Hippocampal formation (tissue), 2 donors: ENCODE measurements at regions not wholly inside any gene's neighbourhood (a gene's known extent, or its start where the extent isn't known, plus 50 kb on each side); places are given as distances from the start of the nearest gene placed in this dataset.
A peak's percentile ranks its signal among the peaks of the same experiment; 100 is the strongest.
"Not testable (repeated sequence)": the region's sequence is repeated elsewhere in the genome, so short reads cannot be mapped to it uniquely, and the experiment has no call there.

Source experiments
- DNase-seq, 2 donors: peaks; one replicate each; lab custom pipeline; 2025; lab: John Stamatoyannopoulos, UW

DNA sequence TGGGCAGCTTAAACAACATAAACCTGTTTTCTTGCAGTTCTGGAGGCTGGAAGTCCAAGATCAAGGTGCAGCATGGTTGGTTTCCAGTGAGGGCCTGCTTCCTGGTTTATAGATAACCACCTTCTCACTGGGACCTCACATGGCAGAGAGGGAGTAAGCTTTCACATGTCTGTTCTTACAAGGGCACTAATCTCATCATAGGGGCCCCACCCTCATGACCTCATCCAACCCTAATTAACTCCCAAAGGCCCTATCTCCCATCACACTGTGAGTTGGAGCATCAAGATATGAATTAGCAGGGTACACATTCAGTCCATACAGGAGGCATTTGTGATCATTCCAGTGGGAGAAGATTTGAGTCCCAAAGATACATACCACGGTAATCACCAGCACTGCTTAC lies 50.5 kb upstream of the GRIN2A start:
- no peak for DNase-seq

DNA sequence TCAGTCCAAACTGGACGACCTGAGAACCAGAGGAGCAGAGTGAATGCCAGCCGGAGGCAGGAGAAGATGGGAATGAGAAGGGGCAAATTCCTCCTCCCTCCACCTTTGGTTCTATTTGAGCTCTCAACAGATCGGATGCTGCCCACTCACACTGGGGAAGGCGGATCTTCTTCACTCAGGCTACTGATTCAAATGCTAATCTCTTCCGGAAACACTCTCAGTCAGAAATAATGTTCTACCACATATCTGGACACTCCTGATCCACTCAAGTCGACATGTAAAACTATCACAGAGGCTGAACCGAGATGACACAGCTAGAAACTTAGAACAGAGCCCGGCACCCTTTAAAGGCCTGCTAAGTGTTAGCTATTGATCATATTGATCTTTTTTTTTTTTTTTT lies 57.4 kb upstream of the GRIN2A start:
- no peak for DNase-seq

DNA sequence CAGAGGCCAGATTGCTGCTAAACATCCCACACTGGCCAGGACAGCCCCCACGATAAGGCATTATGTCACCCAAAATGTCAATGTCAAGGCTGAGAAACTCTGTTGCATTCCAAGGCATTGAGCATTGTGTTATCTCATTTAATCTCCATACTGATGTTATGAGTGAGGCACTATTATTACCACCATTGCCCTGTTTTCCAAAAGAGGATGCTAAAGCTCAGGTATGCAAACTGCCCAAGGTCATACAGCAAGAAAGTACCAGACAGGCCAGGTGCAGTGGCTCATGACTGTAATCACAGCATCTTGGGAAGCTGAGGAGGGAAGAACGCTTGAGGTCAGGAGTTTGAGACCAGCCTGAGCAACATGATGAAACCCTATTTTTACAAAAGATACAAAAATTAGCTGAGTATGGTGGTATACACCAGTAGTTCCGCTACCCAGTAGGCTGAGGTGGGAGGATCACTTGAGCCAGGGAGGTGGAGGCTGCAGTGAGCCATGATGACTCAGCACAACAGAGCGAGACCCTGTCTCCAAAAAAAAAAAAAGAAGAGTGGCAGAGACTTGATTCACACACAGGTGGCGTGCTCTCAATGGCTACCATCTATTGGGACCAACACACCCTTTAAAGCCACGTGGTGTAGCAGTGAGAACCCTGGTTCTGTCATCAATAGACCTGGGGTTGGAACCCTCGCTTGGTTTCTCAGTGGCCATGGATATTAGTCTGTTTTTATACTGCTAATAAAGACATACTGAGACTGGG lies 58.8 kb upstream of the GRIN2A start:
- no peak for DNase-seq

DNA sequence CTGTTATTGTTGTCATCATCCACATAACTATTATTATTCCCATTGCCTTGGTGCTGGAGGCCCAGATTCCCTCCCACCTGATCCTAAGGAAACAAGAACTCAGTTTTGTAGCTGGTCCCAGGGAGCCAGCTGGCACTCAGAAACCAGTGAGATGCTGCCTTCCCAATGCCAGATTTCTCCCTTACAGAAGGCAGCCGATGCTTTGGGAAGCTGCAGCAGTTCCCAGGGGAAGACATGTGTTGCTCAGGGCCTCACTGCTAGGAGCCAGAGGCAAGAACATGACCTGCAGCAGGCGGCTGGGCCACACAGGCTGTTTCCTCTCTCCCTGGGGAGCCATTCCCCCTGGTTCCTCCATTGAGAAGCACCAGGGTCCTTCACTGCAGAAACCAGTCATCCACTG lies 59.9 kb upstream of the GRIN2A start:
- peak in 1 of 2 donors; percentile 34 for DNase-seq

DNA sequence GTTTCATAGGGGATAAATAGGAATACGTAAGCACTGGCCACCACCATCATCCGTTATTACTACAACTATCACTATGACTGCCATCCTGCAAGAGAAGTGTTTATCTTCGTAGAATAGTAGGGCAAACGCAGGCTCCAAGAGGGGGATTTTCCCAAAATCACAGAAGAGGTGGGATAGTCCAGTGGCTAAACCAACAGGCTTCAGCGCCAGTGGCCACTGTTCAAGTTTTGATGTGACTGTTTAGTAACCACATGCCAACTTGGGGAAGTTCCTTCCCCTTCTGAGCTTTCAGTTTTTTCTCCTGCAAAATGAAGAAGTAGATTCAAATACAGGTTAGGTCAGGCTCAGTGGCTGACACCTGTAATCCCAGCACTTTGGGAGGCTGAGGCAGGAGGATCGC lies 60.7 kb upstream of the GRIN2A start:
- DNase-seq, result no peak

DNA sequence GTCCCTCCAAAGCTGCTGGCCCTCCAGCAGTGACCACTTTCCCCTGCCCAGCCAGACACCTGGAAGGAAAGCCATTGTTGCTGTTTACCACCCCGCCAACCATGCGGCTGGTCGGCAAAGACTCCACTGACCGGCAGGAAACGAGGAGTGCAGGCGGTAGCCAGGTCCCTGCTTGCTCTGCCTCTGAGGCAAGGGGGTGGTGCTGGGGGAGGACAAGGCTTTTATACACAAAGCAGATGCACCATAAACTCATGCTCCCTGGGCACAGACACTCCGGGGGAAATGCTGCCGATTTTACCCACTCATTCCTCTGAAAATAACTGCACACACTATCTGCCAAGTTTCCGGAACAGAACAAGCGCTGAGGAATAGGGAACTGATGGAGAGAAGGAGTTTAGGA lies 62.8 kb upstream of the GRIN2A start:
- peak in 1 of 2 donors; percentile 61 for DNase-seq

DNA sequence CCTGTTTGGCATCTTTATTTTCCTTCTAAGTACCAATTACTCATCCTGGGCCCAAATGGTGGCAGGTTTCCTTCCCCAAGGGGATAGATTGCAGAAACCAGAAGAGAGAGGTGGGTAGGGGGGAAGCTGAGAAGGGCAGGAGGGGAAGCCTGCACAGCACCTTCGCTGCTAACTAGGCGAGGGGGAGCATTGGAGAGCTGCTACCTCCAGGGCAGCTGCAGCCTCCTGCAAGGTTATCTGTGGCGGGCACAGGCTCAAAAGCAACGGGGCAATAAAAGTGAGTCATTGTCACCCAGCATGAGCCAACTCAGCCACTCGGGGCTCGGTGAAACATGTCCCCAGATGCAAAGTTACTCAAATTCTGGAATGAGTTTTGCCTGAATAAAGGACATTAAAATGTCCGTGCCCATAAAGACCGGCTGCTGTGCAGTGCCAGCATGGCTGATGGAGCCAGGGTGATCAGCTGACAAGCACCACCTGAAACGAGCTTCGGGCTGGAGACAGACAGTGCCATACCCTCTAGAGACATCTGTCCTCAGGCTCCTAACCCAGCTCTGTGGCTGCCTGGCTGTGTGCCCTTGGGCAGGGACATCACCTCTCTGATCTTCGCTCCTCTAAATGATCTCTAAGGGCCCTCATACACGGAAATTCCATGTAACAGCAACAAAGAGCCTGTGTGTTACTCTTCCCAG lies 68.1 kb upstream of the GRIN2A start:
- no peak for DNase-seq

DNA sequence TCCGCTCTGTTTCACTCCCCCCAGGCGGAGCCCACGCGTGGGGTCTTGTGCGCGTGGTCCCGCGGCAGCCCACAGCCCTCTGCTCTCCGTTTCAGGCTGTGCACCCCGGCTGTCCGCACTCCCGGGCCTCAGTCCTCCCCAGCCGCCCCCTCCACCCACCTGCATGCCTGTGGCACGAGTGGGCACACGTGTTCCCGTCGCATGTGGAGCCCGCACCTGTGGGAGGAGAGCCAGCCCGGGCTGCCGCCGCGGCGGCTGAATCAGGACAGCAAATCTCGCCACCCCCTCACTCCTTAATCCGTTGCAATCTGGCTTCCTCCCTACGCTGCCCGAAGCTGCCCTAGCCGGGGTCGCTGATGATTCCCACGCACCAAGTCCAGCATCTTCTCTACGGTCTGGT lies 69.9 kb upstream of the GRIN2A start:
- no peak for DNase-seq

DNA sequence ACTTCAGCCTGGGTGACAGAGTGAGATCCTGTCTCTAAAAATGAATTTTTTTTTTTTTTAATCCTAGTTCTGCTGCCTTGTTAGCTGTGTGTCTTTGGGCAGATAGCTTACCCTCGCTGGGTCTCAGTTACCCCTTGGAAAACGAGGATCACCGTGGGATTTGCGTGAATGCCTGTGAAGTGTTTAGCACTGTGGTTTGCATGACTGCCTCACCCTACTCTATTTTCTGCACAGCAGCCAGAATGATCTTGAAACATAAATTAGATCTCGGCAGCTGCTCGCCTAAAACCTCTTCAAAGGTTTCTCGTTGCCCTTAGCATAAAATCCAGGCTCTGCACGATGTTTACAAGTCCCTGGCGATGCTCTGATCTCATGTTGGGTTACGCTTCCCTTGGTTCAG lies 71.2 kb upstream of the GRIN2A start:
- no peak for DNase-seq

DNA sequence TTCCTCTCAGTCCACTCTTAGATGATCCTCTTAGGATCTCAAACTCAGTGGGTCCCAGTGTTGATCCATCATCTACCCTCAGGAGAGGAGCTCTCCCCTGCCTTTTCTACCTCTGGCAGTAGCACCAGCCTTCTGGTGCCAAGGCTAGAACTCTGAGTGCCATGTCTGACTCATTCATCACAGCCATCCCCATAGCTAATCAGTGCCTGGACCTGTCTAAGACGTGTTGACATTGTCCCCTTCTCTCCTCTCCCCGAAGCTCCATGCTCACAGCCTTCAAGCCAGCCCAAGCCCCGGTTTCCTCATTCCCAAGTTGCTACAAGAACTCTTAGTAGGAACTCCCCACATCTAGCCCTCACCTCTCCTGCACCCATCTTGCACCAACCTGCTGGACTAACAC lies 73.5 kb upstream of the GRIN2A start:
- no peak for DNase-seq

DNA sequence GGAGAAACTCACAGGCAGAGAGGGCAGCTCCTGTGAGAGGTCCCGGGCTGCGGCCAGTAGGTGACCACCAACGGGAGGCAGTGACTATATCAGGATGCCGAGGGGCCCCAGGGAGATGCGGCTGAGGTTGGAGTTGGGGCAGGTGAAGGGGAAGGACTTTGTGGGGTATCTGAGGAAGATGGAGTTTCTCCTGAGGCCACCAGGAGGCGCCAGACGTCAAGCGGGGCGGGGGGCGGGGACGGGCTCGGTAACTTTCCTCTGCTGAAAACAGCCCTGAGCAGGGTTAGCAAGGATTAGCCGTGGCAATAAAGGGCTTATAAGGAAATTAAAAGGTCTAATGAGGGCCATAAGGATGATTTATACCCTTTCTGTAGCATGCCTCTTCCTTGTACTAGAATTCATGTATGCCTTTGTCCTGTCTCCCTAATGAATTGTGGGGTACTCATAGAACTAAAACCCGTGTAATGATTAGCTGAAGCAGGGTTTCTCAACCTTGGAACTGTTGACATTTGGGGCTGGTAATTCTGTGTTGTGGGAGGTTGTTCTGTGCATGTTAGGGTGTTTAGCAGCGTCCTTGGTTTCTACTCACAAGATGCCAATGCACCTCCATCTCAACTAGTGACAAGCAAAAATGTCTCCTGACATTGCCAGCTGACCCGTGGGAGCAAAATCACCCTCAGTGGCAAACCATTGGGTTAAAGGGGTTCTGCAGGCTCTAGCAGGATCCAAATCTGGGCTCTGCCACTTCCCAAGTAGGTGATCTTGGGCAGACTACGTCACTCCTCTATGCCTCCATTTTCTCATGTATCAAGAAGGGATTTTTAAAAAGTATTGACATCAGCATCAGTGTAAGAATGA lies 74.8 kb upstream of the GRIN2A start:
- DNase-seq, result no peak

DNA sequence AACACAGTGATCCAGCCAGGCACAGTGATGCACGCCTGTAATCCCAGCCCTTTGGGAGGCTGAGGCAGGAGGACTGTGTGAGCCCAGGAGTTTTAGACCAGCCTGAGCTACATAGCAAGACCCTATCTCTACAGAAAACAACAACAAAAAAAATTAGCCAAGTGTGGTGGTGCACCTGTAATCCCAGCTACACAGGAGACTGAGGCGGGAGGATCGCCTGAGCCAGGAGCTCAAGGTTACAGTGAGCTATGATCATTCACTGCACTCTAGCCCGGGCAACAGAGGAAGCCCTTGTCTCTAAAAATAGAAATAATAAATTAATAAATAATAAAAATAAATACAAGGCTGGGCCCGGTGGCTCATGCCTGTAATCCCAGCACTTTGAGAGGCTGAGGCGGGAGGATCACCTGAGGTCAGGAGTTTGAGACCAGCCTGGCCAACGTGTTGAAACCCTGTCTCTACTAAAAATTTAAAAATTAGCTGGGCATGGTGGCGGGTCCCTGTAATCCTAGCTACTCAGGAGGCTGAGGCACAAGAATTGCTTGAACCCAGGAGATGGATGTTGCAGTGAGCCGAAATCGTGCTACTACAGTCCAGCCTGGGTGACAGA lies 75.5 kb upstream of the GRIN2A start:
- not testable (repeated sequence) for DNase-seq

DNA sequence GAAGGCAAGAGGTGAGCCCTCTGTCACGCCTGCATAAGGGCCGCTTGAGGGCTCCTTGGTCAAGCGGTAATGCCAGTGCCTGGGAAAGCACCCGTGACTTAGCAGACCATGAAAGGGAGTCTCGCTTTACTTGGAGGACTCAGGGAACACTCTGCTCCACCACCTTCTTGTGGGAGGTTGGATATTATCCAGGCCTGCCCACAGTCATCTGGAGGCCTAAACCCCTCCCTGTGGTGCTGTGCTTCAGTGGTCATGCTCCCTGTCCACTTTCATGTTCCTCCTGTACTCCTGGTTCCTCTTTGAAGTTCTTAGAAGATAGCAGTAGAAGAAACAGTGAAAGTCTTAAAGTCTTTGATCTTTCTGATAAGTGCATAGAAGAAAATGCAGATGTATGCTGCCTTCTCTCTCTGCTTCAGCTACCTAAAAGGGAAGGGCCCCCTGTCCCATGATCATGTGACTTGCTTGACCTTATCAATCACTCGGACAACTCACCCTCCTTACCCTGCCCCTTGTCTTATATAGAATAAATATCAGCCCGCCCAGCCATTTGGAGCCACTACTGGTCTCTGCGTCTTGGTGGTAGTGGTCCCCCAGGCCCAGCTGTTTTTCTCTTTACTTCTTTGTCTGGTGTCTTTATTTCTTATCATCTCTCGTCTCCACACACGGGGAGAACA lies 76.8 kb upstream of the GRIN2A start:
- DNase-seq, result not testable (repeated sequence)

DNA sequence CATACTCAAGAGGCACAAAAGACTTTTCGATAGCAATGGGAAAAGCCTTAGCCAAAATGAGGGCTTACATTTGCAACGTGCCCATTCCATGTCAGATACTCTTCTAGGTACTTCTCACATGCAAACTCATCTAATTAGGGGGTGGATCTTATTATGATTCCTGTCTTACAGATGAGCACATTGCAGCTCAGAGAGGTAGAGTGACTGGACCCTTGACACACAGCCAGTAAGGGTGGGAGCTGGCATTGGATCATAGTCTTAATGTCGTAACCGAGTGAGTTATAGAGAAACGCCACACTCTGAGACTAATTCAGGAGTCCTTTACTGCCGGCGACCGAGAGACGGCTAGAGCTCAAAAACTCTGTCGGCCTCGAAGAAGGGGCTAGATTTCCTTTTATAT lies 78.8 kb upstream of the GRIN2A start:
- DNase-seq, result no peak

DNA sequence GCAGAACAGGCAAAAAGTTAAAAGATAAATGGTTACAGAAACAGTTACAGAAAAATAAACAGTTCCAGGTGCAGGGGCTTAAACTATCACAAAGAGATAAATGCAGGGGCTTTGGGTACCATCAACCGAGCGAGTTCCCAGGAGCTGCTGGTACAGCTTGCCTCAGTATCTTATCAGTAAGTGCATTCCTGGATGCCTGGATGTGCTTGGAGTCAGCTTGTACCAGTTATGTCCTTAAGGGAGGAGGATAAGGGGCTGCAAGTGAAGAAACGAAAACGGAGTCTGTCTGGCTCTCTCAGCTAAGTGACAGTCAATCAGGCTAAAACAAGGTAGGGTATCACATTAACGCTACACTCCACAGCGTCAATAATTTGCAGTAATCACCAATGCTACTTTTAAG lies 79.3 kb upstream of the GRIN2A start:
- not testable (repeated sequence) for DNase-seq

DNA sequence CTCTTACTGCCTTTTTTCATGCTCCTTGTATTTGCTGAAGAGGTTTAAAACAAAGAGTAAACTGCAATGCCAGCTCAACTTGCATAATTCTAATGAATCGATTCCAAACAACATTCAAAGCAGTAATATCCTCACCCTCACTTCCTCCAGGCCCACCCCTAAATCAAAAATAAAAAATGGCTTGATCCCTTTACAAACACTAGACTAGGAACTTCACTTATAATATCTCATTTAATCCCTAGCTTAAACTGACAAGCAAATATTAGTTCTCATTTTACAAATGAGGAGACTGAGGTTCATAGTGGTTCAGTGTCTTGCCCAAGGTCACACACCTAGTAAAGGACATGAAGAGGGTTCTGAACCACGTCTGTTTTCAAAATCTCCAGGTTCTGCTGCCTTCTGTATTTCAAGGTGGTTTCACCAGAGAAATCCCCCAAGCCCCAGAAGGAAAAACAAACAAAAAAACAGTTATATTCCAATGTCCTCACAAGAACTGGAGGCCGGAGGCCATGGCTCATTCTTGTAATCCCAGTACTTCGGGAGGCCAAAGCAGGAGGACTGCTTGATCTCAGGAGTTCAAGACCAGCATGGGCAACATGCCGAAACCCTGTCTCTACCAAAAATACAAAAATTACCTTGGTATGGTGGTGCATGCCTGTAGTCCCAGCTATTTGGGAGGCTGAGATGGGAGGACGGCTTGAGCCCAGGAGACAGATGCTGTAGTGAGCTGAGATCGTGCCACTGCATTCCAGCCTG lies 80.3 kb upstream of the GRIN2A start:
- DNase-seq, result no peak

DNA sequence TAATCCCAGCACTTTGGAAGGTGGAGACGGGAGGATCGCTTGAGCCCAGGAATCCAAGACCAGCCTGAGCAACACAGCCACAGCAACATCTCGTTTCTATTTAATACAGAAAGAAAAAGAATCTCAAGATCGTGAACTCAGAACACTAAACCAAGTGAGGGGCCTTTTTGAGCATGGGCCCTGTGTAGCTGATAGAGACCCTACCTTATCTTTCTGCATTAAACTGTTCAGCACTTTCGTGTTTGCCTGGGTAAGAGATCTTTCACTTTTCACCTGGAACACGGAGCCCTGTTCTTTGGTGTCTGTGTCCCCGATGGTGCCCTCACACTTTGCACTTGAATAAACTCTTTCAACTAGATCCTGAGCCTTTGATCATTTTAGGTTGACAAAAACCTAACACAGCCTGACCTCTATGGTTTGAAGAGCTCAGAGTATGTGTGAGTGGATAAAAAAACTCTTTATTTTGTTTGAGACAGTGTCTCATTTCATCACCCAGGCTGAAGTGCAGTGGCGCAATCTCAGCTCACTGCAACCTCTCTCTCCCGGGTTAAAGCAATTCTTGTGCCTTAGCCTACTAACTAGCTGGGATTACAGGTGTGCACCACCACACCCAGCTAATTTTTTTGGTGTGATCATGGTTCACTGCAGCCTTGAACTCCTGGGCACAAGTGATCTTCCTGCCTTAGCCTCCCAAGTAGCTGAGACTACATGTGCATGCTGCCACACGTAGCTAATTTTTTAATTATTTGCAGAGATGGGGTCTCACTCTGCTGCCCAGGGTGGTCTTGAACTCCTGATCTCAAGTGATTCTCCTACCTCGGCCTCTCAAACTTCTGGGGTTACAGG lies 83.8 kb upstream of the GRIN2A start:
- DNase-seq, result no peak

DNA sequence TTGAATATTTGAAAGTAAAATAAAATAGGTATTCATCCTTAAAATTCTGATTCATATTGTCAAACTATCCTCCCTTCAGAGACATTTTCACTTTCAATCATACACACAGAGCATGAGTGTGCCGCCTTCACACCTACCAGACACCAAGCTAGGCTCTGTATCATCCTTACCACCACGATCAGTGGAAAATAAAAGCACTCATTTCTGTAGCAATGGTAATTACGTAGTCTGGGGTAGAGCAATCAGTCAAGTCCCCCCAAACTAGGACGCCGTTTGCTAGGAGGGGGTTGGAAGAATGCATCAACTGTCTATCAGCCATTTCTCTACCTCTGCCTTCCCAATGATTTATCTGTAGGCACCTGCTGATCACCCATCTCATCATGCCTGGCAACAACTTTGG lies 84.6 kb upstream of the GRIN2A start:
- DNase-seq, result no peak

DNA sequence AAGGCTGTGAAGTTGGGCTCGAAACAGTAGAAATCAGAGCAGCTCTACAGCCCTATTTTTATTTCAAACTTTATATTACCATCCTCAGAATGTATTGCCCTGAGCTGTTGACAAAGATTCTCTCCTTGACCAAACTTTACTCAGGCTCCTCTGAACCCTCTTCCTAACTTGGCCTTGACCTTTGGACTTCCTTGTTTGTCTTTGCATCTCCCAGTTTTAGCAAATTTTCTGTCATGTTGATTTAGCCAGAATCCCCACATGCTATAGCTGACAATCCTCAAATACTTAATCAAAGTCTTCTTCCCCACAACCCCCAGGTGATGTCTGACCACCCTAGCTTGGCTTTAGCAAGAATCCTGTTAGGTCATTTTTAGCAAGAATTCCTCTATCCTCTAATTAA lies 87.4 kb upstream of the GRIN2A start:
- DNase-seq, result no peak

DNA sequence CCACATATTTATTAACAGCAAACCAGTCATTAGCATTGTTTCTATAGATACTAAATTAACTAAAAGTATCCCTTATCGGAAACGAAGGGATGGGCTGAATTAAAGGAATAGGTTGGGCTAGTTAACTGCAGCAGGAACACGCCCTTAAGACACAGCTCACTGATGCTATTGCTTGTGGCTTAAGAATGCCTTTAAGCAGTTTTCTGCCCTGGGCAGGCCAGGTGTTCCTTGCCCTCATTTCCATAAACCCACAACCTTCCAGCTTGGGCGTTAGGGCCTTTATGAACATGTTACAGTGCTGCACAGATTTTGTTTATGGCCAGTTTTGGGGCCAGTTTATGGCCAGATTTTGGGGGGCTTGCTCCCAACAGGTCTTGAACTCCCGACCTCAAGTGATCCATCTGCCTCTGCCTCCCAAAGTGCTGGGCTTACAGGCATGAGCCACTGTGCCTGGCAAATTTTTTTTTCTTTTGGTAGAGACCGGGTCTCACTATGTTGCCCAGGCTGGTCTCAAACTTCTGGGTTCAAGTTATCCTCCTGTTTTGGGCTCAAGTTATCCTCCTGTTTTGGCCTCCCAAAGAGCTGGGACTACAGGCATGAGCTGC lies 90.1 kb upstream of the GRIN2A start:
- not testable (repeated sequence) for DNase-seq
